Liver (tissue), 8 donors: ENCODE measurements at regions not wholly inside any gene's neighbourhood (a gene's known extent, or its start where the extent isn't known, plus 50 kb on each side); places are given as distances from the start of the nearest gene placed in this dataset.

Source experiments
- DNase-seq: peaks from one replicate; pipeline ENCODE4 v3.0.0-alpha.2; 2017; ENCODE audit warnings: low spot score
- H3K27ac ChIP-seq, 2 donors: one replicate each; pipeline ENCODE4 v1.7.0; 2013; ENCODE audit warnings: inconsistent platforms in 2 of 2, low read length in 2 of 2, control low read depth in 1 of 2, low read depth in 1 of 2, mild to moderate bottlenecking in 1 of 2
- H3K27me3 ChIP-seq, 4 donors: one replicate each; pipeline versions ENCODE4 v1.6.1 to v1.7.0; 2013; ENCODE audit warnings: low read length in 3 of 4, inconsistent platforms in 1 of 4, mild to moderate bottlenecking in 1 of 4, moderate library complexity in 1 of 4; ENCODE audit not compliant: control insufficient read depth in 4 of 4, insufficient read depth in 4 of 4
- H3K36me3 ChIP-seq, 4 donors: one replicate each; pipeline versions ENCODE4 v1.6.1 to v1.7.0; 2013; ENCODE audit warnings: low read length in 3 of 4, mild to moderate bottlenecking in 3 of 4, low read depth in 1 of 4, moderate library complexity in 1 of 4; ENCODE audit not compliant: control insufficient read depth in 4 of 4, insufficient read depth in 3 of 4
- H3K4me1 ChIP-seq, 4 donors: one replicate each; pipeline versions ENCODE4 v1.6.1 to v1.7.0; 2013; ENCODE audit warnings: low read length in 3 of 4, mild to moderate bottlenecking in 3 of 4, moderate library complexity in 1 of 4; ENCODE audit not compliant: control insufficient read depth in 4 of 4, insufficient read depth in 4 of 4
- H3K4me3 ChIP-seq, 3 donors: one replicate each; pipeline versions ENCODE4 v1.6.1 to v1.7.0; 2013; ENCODE audit warnings: low read length in 3 of 3, control low read depth in 1 of 3, low read depth in 1 of 3, mild to moderate bottlenecking in 1 of 3
- H3K9ac ChIP-seq, 2 donors: one replicate each; pipeline ENCODE4 v1.7.0; 2013; ENCODE audit warnings: low read length in 2 of 2, mild to moderate bottlenecking in 2 of 2, moderate library complexity in 2 of 2, control low read depth in 1 of 2, low read depth in 1 of 2
- H3K9me3 ChIP-seq, 4 donors: one replicate each; pipeline versions ENCODE4 v1.6.1 to v1.7.0; 2013; ENCODE audit warnings: low read length in 3 of 4; ENCODE audit not compliant: control insufficient read depth in 4 of 4
- ATF3 ChIP-seq: IDR thresholded peaks from 2 replicates; pipeline ENCODE4 v1.6.1; 2016; ENCODE audit warnings: antibody characterized with exemption
- CTCF ChIP-seq: fragments of 150-350 bp; IDR thresholded peaks from 2 replicates; pipeline ENCODE4 v1.5.1; 2017; ENCODE audit warnings: improper control_type of control experiment, low read depth, low read length; ENCODE audit not compliant: missing input control
- EGR1 ChIP-seq, 2 donors: IDR thresholded peaks; 2 replicates each; pipeline ENCODE4 v1.6.1; 2016 to 2018; ENCODE audit warnings: antibody characterized with exemption in 2 of 2, low read depth in 2 of 2
- FOXA1 ChIP-seq: IDR thresholded peaks from 2 replicates; pipeline ENCODE4 v1.6.1; 2016; ENCODE audit warnings: antibody characterized with exemption
- FOXA2 ChIP-seq: IDR thresholded peaks from 2 replicates; pipeline ENCODE4 v1.6.1; 2016; ENCODE audit warnings: antibody characterized with exemption
- HNF4A ChIP-seq, 2 donors: conservative IDR thresholded peaks; 2 replicates each; pipeline ENCODE4 v1.6.1; 2016; ENCODE audit warnings: antibody characterized with exemption in 2 of 2, mild to moderate bottlenecking in 2 of 2
- HNF4G ChIP-seq: IDR thresholded peaks from 2 replicates; pipeline ENCODE4 v1.6.1; 2016; ENCODE audit warnings: antibody characterized with exemption
- JUND ChIP-seq, 2 donors: IDR thresholded peaks; 2 replicates each; pipeline ENCODE4 v1.6.1; 2016; ENCODE audit warnings: antibody characterized with exemption in 2 of 2
- MAX ChIP-seq: IDR thresholded peaks from 2 replicates; pipeline ENCODE4 v1.6.1; 2016; ENCODE audit warnings: antibody characterized with exemption
- NR2F2 ChIP-seq: IDR thresholded peaks from 2 replicates; pipeline ENCODE4 v1.6.1; 2016; ENCODE audit warnings: antibody characterized with exemption
- REST ChIP-seq: IDR thresholded peaks from 2 replicates; pipeline ENCODE4 v1.6.1; 2016; ENCODE audit warnings: antibody characterized with exemption, mild to moderate bottlenecking
- SP1 ChIP-seq: IDR thresholded peaks from 2 replicates; pipeline ENCODE4 v1.6.1; 2018; ENCODE audit warnings: antibody characterized with exemption, mild to moderate bottlenecking
- YY1 ChIP-seq: IDR thresholded peaks from 2 replicates; pipeline ENCODE4 v1.6.1; 2016; ENCODE audit warnings: antibody characterized with exemption, mild to moderate bottlenecking
- ZBTB33 ChIP-seq: IDR thresholded peaks from 2 replicates; pipeline ENCODE4 v1.6.1; 2016; ENCODE audit warnings: antibody characterized with exemption
- WGBS: extraction: QIAGEN DNeasy Blood & Tissue Kit; methylation state at CpG from one replicate; pipeline ENCODE4 v1.1.7; 2013; 5-methylcytosine and 5-hydroxymethylcytosine counted together
- donor health status: healthy.
- donor health status: healthy.
- donor health status: healthy.
- donor health status: healthy.
- donor health status: healthy.

- H3K27me3 ChIP-seq = no peaks in the 10 kb centered on the region
- no peaks in the 10 kb centered on the region for H3K4me1 ChIP-seq
- 88% methylated on average over 2 of the region's 2 CpGs for WGBS
- H3K36me3 ChIP-seq = no peaks in the 10 kb centered on the region
- no peak overlapping the region for H3K27ac ChIP-seq
- no peak overlapping the region for H3K9ac ChIP-seq
- no peak for TF ChIP-seq HNF4G
- peaks cover 0 to 8% (median 2%) of the 10 kb centered on the region in 4 donors for H3K9me3 ChIP-seq
- H3K4me3 ChIP-seq = no peak overlapping the region
- DNase-seq = no peak
Measured at GRCh38 chr4:189255636-189256035, 685.0 kb upstream of the FRG1 start.

- no peaks in the 10 kb centered on the region for H3K27me3 ChIP-seq
- no peaks in the 10 kb centered on the region for H3K4me1 ChIP-seq
- H3K27ac ChIP-seq = no peak overlapping the region
- no peaks in the 10 kb centered on the region for H3K36me3 ChIP-seq
- TF ChIP-seq REST (no peak), SP1 (no peak), ZBTB33 (no peak), CTCF (no peak), ATF3 (no peak), FOXA1 (no peak), FOXA2 (no peak), JUND (IDR thresholded peaks at IDR 0.05) (no peak), YY1 (no peak)
- peaks cover 0 to 3% (median under 1%) of the 10 kb centered on the region in 4 donors for H3K9me3 ChIP-seq
- no peak overlapping the region for H3K9ac ChIP-seq
- no peak overlapping the region for H3K4me3 ChIP-seq
- DNase-seq = no peak
- 62% methylated on average over 1 of the region's 1 CpG for WGBS
Measured at GRCh38 chr4:189261475-189261874, 679.2 kb upstream of the FRG1 start.

- Histone ChIP-seq H3K4me3 (no peak overlapping the region), H3K36me3 (no peaks in the 10 kb centered on the region), H3K27ac (no peak overlapping the region), H3K9ac (no peak overlapping the region), H3K27me3 (no peaks in the 10 kb centered on the region), H3K9me3 (peaks cover 0 to 3% (median under 1%) of the 10 kb centered on the region in 4 donors), H3K4me1 (no peaks in the 10 kb centered on the region)
- DNase-seq = no peak
- WGBS = 83% methylated on average over 7 of the region's 7 CpGs
- TF ChIP-seq HNF4A (conservative IDR thresholded peaks at IDR 0.05) (no peak), FOXA1 (no peak), ZBTB33 (no peak), EGR1 (IDR thresholded peaks at IDR 0.05; ENCODE audit: low read depth in 2 of 2) (no peak), JUND (IDR thresholded peaks at IDR 0.05) (no peak), REST (no peak), NR2F2 (no peak), MAX (no peak)
Measured at GRCh38 chr4:189265515-189265914, 675.2 kb upstream of the FRG1 start.
